ENCODE measurements at regions not wholly inside any gene's neighbourhood (a gene's known extent, or its start where the extent isn't known, plus 50 kb on each side); places are given as distances from the start of the nearest gene placed in this dataset.
"Not testable (repeated sequence)": the region's sequence is repeated elsewhere in the genome, so short reads cannot be mapped to it uniquely, and the experiment has no call there.

DNA sequence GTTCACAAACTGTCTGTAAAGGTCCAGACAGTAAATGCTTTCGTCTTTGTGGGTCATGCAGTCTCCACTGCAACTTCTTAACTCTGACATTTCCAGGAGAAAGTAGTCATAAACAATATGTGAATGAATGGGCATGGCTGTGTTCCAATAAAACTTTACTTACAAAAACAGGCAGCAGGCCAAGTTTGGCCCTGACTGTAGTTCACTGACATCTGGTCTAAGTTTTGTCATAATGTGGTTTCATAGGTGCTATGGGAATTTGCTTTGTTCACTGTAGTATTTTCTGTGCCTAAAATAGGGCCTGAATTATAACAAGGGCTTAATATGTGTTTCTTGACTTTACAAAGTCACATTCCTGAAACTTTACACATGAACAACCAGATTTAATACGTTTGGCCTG, 186.0 kb upstream of the KBTBD8 start:
- DNase-seq: no peak

DNA sequence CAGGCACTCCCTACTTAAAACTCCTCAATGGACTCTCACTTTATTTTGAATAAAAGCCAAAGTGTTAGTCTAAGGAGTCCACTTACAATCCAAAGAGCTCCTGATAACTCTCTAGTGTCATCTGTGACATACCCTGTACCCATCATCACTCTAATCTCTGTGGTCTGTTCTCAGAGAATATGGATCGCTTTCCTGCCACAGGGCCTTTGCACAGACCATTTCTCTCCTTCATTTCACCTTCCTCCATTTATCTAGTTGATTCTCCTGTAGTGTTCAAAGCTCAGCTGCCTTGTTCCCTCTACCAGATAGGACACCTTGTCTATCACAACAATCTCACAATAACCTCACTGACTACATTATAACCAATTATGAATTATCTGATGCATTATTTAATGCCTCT, 185.4 kb upstream of the KBTBD8 start:
- DNase-seq: no peak

DNA sequence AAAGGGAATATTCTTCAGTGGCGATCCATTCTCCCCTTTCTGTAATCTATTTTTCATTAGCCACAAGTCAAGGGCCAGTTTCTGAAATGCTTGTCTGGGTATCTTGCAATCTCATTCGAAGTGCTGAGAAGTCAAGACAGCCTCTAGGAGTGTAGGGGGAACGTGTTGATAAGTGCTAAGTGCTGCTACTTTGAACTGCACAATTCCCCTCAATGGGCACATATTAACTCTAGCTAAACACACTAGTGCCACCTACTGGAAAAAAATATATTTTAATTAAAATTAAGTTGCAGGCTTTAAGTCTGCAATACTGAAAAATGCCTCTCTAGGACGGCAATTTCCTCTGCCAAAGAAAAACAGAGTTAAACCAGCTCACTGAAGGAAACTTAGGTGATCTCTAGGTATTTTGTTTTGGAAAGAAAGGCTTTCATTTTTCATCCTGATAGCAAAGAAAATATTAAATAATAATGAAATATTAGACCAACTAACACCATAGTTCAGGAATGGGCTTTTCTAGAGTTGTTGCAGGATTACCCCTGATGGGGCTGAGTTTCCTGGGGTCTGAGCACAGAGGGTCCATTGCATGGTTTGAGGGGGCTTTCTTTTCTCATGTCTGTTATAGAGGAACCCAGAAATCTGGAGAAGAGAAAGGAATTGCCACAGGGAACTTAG, 181.9 kb upstream of the KBTBD8 start:
- peak in 1 of 2 donors; percentile 56 for DNase-seq

DNA sequence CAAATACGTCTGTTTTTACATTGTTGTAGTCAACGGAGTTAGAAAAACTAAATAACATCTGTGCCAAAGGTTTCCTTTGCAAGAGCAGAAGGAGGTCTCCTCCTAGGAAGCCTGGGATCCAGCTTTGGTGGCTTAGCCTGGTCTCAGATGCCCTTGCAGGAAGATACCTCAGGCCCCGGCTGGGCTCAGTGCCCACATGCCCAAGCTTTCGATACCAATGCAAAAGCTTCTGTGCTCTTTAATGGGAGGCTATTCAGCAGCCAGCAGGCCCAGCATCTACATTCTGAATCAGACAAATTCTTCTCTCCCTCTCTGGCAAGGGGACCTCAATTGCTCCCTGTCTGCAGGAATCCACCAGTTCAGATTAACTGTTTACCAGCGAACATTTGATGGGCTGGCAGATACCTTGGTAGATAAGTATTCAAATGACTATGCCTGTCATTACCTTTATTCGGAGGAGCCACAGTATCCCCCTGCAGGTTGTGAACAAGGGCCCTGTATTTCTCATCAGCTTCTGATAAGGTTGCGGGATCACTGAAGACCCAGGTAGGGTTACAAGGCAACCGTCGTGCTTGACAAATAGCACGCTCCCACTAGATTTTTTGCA, 180.1 kb upstream of the KBTBD8 start:
- no peak for DNase-seq

DNA sequence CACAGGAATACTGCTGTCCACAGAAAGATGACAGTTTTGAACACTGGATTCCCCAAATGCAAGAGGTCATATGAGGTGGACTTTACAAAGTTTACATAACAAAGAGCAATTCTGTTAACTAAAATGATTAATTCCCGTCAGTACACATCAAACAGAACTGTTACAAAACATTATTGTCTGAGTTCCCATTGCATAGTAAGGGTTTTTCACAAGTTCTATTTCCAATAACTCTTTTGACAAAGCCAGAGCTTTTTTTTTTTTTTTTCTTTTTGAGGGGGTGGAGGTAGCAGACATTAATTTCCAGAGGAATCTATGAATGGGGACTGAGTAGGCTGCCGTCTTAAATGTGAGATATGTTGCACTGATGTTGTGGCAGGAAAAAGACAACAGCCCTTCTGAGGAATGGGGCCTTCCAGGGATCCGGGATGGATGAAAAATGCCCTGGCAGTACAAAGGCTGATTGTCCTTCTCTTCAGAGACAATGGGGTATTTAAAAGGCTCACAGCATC, 178.1 kb upstream of the KBTBD8 start:
- DNase-seq: no peak

DNA sequence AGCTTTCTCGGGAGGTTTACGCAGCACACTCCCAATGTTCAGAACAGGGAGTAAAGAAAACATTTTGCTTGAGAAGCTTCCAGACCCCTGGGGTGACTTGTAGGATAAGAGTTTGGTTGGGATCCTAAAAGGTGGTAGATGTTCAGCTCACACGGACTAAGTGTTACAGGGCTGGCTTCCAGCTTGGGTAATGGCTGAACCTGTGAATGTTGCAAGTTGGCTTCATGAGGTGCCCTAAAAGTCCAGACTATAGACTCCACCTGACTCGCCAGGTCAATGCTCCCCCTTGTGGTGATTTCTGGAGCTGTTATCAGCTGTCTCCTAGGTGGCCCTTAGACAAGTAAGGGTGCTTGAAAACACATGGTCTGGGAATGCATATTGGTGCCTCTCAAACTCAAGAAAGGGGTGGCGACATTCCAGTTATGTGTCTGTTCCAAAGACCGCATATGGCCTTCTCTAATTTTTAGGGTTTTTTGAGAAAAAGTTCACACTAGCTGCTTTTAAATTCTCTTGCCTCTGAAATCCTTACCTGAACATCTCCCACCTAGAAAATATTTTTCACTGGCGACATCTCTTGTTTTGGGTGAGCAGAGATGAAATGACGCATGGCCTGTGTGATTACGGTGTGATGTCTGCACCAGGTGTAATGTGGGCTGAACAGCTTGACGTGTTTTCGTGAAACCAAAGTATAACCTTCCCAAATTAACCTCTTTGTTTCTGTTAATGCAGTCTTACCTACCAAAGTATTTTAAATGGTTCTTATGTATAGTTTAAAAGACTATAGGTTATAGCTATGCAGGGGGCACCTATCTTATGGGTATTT, 175.7 kb upstream of the KBTBD8 start:
- DNase-seq: peak; percentile 41 to 70

DNA sequence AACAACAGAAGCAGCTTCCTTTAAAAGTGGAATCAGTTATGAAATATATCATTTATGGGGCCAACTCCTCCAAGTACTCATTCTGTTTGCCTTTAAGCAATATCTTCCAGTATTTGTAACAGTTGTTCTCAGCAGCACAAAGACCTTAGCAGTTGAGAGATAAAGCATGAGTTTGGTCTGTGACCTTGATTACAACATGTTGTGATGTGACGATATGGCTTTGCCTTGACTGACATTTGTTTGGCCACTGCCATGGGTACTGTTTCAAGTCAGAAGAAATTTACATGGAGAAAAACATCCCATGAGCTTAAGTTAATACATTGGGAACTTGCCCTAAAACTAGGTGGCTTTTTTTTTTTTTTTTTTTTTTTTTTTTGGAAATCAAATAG, 175.1 kb upstream of the KBTBD8 start:
- DNase-seq: no peak

DNA sequence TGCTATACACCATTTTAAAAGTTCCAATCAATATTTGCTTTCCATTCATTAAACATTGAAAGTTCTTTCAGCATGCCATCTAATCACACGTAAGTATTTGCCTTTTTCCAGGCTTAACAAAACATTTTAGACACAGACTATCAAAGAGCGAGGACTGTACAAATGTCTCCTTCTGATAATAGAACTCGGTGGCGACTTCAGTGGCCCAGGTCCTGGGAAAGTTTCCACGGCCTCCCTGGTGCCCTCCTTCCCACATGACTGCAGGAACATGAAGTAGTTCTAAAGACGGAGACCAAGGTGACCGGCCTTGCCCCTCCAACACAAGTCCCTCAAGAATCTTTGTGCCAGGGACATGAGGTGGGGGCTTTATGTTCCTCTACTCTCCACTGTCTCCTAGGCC, 174.6 kb upstream of the KBTBD8 start:
- no peak for DNase-seq

DNA sequence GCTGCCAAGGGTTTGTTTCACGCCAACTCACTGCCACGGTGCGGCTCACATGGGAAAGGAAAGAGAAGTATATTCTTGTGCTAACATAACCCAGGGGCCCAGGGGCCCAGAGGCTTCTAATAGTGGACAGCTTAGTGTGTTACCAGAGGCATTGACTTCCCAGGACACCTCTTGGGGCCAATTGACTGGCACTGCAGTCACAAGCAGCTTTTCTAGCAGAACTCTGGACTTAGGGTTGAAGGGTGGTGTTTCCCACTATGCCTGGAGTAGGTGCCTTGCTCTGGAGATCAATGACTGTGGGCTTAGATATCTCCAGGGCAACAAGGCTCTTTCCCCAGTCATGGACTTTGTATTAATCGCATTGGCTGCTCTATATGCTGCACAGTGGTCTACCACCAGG, 172.7 kb upstream of the KBTBD8 start:
- DNase-seq: no peak

DNA sequence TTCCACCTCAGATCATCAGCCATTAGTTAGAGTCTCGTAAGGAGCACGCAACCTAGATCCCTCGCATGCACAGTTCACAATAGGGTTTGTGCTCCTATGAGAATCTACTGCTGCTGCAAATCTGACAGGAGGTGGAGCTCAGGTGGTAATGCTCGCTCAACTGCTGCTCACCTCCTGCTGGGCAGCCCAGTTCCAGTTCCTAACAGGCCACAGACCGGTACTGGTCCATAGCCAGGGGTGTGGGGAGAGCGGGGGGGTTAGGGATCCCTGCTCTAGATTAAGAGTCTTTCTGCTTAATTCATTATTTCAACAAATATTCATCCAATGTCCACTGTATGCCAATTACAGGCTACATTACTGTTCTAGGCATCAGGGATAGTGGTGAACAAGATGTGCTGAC, 170.4 kb upstream of the KBTBD8 start:
- no peak for DNase-seq

DNA sequence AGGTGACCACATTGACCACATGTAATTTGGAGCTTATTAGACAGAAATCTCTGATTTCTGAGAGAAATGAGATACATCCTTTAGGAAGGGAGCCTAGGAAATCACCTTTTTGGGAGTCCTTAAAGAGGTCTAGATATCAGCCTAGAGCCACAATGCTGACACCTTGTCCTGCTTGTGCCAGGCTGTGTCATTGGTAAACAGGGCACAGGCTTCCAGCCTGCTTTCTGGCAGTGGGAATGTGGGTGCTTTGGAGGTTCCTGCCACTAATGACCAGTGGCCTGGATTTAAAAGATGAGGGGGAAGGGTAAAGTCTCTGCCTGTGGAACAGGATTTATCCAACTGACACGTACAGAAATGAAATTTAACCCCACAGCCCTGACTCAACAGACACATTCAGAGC, 169.8 kb upstream of the KBTBD8 start:
- DNase-seq: no peak

DNA sequence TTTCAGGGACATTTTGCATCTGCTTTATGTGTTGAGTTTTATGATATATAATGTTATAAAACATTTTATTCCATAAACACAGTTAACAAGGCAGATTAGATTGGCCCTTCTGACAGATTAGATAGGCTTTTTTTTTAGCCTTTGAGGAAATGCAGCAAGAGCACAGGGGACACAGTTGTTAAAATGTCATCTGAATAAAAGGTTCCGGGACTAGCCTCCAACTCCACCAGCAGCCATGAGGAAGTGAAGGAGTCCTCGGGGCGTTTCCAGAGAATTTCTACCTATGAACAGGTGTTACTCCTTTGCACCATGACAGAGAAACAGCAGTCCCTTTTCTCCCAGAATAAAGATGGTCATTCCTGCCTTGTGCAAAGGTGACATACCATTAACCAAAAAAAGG, 167.8 kb upstream of the KBTBD8 start:
- no peak for DNase-seq

DNA sequence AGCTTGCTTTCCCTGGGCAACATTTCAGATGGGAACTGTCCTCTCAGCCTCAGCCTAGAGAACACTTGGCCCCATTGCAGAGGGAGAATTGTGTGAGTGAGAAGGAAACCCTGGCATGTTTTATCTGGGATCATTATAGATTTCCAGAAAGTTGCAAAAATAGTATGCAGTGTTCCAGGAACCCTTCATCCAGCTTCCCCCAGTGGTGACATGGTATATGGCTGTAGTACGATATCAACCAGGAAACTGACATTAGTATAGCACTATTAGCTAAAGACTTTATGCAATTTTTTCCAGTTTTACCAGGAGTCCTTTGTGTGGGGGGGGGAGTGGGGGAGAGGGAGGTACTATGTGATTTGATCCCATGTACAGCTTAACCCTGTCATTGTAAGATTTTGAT, 166.2 kb upstream of the KBTBD8 start:
- no peak for DNase-seq

DNA sequence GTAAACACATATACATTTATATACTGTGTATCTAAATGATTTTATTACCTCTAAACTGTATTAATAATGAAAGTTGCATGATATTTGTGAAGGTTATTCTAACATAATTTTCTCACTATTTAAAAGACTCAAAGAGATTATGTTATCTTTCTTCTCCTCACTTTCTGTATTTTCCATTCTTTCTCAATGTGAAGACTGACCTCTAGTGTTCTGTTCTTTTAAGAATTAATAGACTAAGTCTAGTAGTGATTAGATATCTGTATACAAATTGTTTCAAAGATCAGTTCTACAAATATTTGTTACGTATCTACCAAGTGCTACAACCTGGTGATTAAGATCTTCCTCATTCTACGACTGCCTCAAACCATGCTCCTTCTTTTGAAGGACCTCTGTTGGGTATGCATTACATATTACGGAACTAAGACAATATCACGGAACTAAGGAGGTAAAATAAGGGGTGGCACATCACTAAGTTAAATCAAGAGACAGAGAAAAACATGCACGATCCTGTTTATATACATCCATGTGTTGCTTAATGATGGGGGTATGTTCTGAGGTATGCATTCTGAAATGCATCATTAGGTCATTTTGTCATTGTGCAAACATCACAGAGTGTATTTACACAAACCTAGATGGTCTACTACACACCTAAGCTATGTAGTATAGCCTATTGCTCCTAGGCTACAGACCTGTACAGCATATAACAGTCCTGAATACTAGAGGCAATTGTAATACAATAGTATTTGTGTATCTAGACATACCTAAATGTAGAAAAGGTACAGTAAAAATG, 161.5 kb upstream of the KBTBD8 start:
- DNase-seq: no peak

DNA sequence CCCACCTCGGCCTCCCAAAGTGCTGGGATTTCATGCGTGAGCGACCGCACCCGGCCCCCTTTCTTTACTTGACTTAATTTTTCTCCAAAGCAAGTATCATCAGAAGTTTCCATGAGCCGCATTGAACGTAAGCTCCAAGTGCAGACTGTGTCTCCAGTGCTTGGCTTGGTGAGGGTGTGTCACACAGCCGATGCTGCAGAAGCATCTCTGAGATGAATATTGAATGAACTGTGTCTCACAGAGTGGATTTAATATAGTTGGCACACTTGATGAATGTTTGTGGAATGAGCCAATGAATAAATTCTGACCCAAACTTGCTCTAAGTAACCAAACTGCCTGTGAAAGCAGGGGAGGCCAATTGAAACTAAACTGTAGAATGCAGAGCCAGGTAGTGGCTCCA, 159.4 kb upstream of the KBTBD8 start:
- no peak for DNase-seq

DNA sequence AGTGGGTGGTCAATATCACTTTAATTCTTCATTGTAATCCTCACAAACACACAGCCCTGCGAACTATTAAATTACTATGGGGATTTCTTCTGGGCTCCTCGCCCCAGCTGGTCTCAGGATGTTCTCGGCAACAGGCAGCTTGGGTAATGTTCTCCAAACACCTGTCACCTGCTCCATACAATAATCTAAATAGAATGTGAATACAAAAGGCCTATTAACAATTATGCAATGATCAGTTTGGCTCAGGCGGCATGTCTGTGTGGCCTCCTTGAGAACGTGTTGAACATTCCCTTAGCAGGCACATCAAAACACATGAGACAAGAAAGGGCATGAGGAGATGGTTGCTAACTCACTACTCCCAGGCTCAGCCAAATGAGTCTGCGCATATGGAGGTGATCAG, 158.6 kb upstream of the KBTBD8 start:
- DNase-seq: no peak

DNA sequence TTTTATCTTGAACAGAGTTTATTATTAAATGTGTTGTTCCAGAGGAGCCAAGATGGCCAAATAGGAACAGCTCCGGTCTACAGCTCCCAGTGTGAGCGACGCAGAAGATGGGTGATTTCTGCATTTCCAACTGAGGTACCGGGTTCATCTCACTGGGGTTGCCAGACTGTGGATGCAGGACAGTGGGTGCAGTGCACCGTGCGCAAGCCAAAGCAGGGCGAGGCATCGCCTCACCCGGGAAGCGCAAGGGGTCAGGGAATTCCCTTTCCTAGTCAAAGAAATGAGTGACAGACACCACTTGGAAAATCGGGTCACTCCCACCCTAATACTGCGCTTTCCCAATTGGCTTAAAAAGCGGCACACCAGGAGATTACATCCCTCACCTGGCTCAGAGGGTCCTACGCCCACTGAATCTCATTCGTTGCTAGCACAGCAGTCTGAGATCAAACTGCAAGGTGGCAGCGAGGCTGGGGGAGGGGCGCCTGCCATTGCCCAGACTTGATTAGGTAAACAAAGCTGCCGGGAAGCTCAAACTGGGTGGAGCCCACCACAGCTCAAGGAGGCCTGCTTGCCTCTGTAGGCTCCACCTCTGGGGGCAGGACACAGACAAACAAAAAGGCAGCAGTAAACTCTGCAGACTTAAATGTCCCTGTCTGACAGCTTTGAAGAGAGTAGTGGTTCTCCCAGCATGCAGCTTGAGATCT, 155.2 kb upstream of the KBTBD8 start:
- DNase-seq: not testable (repeated sequence)

DNA sequence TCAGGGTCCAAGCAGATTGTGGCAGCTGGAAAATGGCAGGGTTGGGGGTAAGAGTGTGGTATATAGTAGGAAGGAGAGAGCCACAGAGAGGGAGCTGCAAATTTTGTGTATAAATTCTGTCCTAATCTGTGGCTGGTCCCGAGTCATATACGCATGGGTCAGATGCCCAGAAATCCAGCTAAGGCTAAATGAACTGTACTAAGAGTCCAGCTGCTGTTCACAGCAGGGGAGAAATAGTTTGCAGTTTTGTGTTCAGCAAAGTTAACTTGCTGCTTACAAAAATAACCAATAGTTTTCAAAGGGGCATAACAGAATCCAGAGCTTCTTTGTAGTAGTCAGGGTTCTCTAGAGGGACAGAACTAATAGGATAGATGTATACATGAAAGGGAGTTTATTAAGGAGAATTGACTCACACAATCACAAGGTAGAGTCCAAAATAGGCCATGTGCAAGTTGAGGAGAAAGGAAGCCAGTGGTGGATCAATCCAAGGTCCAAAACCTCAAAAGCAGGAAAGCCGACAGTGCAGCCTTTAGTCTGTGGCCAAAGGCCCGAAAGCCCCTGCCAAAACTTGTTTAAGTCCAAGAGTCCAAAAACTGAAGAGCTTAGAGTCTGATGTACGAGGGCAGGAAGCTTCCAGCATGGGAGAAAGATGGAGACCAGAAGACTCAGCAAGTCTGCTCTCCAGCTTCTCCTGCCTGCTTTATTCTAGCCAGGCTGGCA, 146.1 kb upstream of the KBTBD8 start:
- no peak for DNase-seq

DNA sequence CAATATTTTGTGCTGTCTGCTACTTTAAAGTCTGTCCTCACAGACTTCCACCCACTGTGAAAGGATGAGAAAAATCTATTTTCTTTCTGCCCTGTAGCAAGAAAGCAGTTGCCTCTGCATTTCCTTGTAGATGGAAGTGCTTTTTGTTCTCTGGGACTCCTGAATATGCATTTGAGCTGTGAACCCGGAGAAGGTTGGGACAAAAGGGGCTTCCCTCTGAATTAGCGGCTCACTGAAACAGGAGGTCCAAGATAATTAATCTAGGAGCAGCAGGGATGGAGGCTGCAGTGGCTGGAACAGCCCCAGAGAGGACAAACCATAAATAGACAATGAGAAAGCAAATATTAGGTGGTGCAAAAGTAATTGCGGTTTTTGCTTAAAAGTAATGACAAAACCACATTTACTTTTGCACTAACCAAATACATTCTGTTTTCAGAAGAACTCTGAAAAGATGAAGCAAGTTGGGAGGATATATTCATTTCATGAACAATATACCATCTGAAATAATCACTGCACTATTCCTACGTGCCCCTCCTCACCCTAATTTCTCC, 143.4 kb upstream of the KBTBD8 start:
- DNase-seq: no peak

DNA sequence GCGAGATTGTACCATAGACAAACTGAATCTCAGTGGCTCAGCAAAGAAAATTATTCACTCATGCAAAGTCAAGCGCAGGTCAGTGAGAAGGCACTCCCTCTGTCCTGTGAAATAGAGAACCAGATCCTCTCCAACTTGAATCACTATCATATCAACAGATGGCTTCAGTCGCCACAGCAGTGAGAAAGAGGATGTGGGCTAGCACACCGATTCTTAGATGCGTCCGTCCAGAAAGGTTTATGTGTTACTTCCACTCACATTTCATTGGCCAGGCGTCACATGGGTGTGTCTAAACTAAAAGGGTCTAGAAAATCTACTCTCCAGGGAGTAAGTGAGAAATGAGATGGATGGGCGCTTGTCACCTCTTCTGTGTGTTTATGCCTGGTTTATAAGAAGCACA, 141.6 kb upstream of the KBTBD8 start:
- peak in 1 of 2 donors; percentile 5 for DNase-seq

DNA sequence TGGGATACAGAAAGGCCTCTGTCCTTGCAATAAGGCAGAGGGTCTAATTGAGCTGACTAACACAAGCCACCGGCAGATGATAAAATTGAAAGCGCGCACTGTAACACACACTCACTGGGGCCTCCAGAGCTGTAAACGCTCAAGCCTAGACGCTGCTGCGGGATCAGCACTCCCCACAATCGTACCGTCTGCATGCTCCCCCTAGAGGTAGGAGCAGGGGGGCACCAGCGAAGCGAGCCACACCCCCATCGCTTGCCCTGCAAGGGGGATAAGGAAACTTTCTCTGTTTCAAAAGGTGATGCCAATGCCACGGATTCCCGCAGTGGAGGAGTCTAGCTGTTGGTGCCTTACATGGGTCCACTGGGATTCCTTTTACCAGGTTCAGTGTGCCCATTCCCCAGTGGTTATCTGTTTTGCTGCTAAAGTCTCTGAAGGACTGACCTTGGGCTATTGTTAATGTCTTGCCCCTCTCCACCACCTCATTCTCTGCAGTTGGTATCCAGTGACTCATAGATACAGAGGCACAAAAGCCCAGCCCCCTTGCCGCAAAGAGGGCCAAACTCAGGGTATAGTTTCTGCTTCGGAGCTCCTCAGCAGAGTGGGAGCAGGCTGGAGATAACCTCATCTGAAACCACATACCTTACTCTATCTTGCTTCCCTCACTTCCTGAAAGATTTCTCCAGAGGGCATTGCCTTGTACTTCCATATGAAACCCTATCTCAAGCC, 139.3 kb upstream of the KBTBD8 start:
- no peak for DNase-seq

Measured in CD4-positive, alpha-beta T cell treated with Interleukin-1 beta for 1 hour (primary cell).